HepG2 (cell line): ENCODE measurements at regions not wholly inside any gene's neighbourhood (a gene's known extent, or its start where the extent isn't known, plus 50 kb on each side); places are given as distances from the start of the nearest gene placed in this dataset.

ENCODE experiments used
- ATAC-seq: fragments of 200-7000 bp; cut with Tn5 transposase; 3 replicates; pipeline ENCODE4 v1.9.1; 2020; ENCODE audit warnings: mild to moderate bottlenecking, moderate library complexity
- BruUV-seq: library from RNA; stranded (reverse); fragments of 400-500 nt; replicated peaks from 2 replicates; lab custom pipeline; 2021; lab: Mats Ljungman, UMichigan
- CTCF ChIA-PET: fragments of 300-600 bp; formaldehyde crosslinking; extraction: SDS; loops from one replicate; lab custom pipeline; 2021; ENCODE audit warnings: low total read pairs, inconsistent platforms, low intra/inter-chr PET ratio; lab: Yijun Ruan, JAX
- POLR2A ChIA-PET: fragments of 350-600 bp; sonication (Branson Sonifier 250); formaldehyde crosslinking; loops from one replicate; lab custom pipeline; 2020; ENCODE audit warnings: antibody characterized with exemption, inconsistent platforms; lab: Yijun Ruan, JAX
- DNase-seq: peaks from one replicate; pipeline ENCODE4 v3.0.0-alpha.2; 2015; ENCODE audit warnings: low spot score
- FAIRE-seq: peaks from 3 replicates; lab custom pipeline; 2011; peaks lifted over from hg19 to GRCh38; lab: Jason Lieb, UNC
- H2AFZ ChIP-seq: one replicate; pipeline ENCODE4 v1.6.1; 2011; ENCODE audit warnings: low read length, inconsistent platforms
- H3K27ac ChIP-seq: fragments of 300-600 bp; 3 replicates; pipeline ENCODE4 v1.8.0; 2011; ENCODE audit warnings: mixed run types, mild to moderate bottlenecking, mixed read lengths, low read length, inconsistent platforms; ENCODE audit not compliant: insufficient read depth; ENCODE audit errors: extremely low read length
- H3K27me3 ChIP-seq, 2 experiments: fragments of 200-600 bp in 1 of 2; 2 replicates in 1 of 2; 3 replicates in 1 of 2; pipeline versions ENCODE4 v1.6.0 to v1.8.0; 2011; ENCODE audit warnings: low read length in 2 of 2, mild to moderate bottlenecking in 2 of 2, moderate library complexity in 2 of 2, inconsistent platforms in 1 of 2; ENCODE audit not compliant: insufficient read depth in 2 of 2, control insufficient read depth in 1 of 2
- H3K36me3 ChIP-seq, 2 experiments: fragments of 200-600 bp in 1 of 2; replicated peaks in 1 of 2; 2 replicates in 1 of 2; 3 replicates in 1 of 2; pipeline versions ENCODE4 v1.5.1 to v1.8.0; 2011; ENCODE audit warnings: low read length in 2 of 2, inconsistent platforms in 1 of 2; ENCODE audit not compliant: insufficient read depth in 2 of 2, control insufficient read depth in 1 of 2
- H3K4me1 ChIP-seq: 2 replicates; pipeline ENCODE4 v1.5.1; 2012; ENCODE audit warnings: low read length, inconsistent platforms; ENCODE audit not compliant: insufficient read depth
- H3K4me2 ChIP-seq: 2 replicates; pipeline ENCODE4 v1.6.0; 2011; ENCODE audit warnings: low read depth, low read length, inconsistent platforms
- H3K4me3 ChIP-seq, 3 experiments: fragments of 200-600 bp in 1 of 3; sonication (generic), shearing (Covaris generic) in 1 of 3; replicated peaks in 1 of 3; 2 replicates each; pipeline ENCODE4 v1.5.1; 2011 to 2016; ENCODE audit warnings: low read length in 3 of 3, inconsistent platforms in 2 of 3, low read depth in 2 of 3, mild to moderate bottlenecking in 2 of 3, control low read depth in 1 of 3, mixed read lengths in 1 of 3; ENCODE audit not compliant: insufficient read depth in 1 of 3
- H3K79me2 ChIP-seq: one replicate; pipeline ENCODE4 v1.6.1; 2011; ENCODE audit warnings: low read length, inconsistent platforms; ENCODE audit not compliant: insufficient read depth
- H3K9ac ChIP-seq: 2 replicates; pipeline ENCODE4 v1.6.0; 2011; ENCODE audit warnings: mild to moderate bottlenecking, low read depth, low read length, inconsistent platforms; ENCODE audit not compliant: insufficient read depth
- H3K9me3 ChIP-seq: 2 replicates; pipeline ENCODE4 v1.5.1; 2012; ENCODE audit warnings: mild to moderate bottlenecking, low read length
- H4K20me1 ChIP-seq: 2 replicates; pipeline ENCODE4 v1.6.0; 2011; ENCODE audit warnings: inconsistent platforms, mild to moderate bottlenecking, low read length, moderate library complexity; ENCODE audit not compliant: insufficient read depth
- MIXL1 ChIP-seq: IDR thresholded peaks from 2 replicates; pipeline ENCODE4 v1.6.1; 2016
- ZBTB46 ChIP-seq: sonication (generic); formaldehyde crosslinking; IDR thresholded peaks from 2 replicates; pipeline ENCODE4 v1.4.0; 2020; ENCODE audit warnings: mild to moderate bottlenecking, missing genetic modification reagents, borderline replicate concordance
- ZBTB8A ChIP-seq: sonication (generic); formaldehyde crosslinking; IDR thresholded peaks from 2 replicates; pipeline ENCODE4 v1.4.0; 2020; ENCODE audit warnings: mild to moderate bottlenecking, low read depth, missing genetic modification reagents, borderline replicate concordance
- ZNF337 ChIP-seq: sonication (generic); formaldehyde crosslinking; IDR thresholded peaks from 2 replicates; pipeline ENCODE4 v1.5.1; 2020; ENCODE audit warnings: missing genetic modification reagents, low read depth, mild to moderate bottlenecking, borderline replicate concordance
- ZNF687 ChIP-seq: sonication (generic); formaldehyde crosslinking; IDR thresholded peaks from 2 replicates; pipeline ENCODE4 v1.5.1; 2020; ENCODE audit warnings: mild to moderate bottlenecking, missing genetic modification reagents, moderate library complexity
- WGBS: methylation state at CpG from one replicate; pipeline ENCODE4 v1.1.6; 2017; ENCODE audit warnings: low lambda C conversion rate; 5-methylcytosine and 5-hydroxymethylcytosine counted together
- in situ Hi-C: cut with HindIII; loops from 2 replicates; pipeline ENCODE4 v1.10.0; 2017; ENCODE audit warnings: low pct_unique_long_range_greater_than_20kb; ENCODE audit not compliant: extremely low pct_ligation_motif_present
- intact Hi-C: fragments of 100-400 bp; cut with micrococcal nuclease; formaldehyde crosslinking; loops from one replicate; pipeline ENCODE4 v1.10.0; 2022; ENCODE audit not compliant: unreplicated experiment
- TF ChIP-seq, protein P1 (sequence below), 2 experiments: sonication (generic) in 1 of 2; formaldehyde crosslinking in 1 of 2; IDR thresholded peaks; 2 replicates each; pipeline versions ENCODE4 v1.5.1 to v1.6.1; 2011 to 2020; ENCODE audit warnings: borderline replicate concordance in 1 of 2, low read depth in 1 of 2, low read length in 1 of 2, mild to moderate bottlenecking in 1 of 2, missing genetic modification reagents in 1 of 2, moderate library complexity in 1 of 2
- TF ChIP-seq, protein P2 (sequence below): sonication (generic); formaldehyde crosslinking; IDR thresholded peaks from 2 replicates; pipeline ENCODE4 v1.5.1; 2020; ENCODE audit warnings: mild to moderate bottlenecking, missing genetic modification reagents, borderline replicate concordance
- TF ChIP-seq, protein P3 (sequence below): sonication (generic); formaldehyde crosslinking; IDR thresholded peaks from 2 replicates; pipeline ENCODE4 v1.4.0; 2020; ENCODE audit warnings: mild to moderate bottlenecking, missing genetic modification reagents
- TF ChIP-seq, protein P4 (sequence below): sonication (generic); formaldehyde crosslinking; IDR thresholded peaks from 2 replicates; pipeline ENCODE4 v1.4.0; 2020; ENCODE audit warnings: missing genetic modification reagents, mild to moderate bottlenecking, borderline replicate concordance

- BruUV-seq, result no TSS peak
- H3K27me3 ChIP-seq, result peaks cover 0 to 13% of the 10 kb centered on the region in 2 experiments; a peak in 1 of 5 replicates
- ATAC-seq, result peak; percentile 79
- TF ChIP-seq, protein P1, sequence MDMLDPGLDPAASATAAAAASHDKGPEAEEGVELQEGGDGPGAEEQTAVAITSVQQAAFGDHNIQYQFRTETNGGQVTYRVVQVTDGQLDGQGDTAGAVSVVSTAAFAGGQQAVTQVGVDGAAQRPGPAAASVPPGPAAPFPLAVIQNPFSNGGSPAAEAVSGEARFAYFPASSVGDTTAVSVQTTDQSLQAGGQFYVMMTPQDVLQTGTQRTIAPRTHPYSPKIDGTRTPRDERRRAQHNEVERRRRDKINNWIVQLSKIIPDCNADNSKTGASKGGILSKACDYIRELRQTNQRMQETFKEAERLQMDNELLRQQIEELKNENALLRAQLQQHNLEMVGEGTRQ (IDR thresholded peaks at IDR 0.05; ENCODE audit: low read depth, low read length), result no peak
- TF ChIP-seq, protein P1 (CRISPR knock-in tag; IDR thresholded peaks at IDR 0.05; ENCODE audit: borderline replicate concordance), result no peak
- TF ChIP-seq, protein P2, sequence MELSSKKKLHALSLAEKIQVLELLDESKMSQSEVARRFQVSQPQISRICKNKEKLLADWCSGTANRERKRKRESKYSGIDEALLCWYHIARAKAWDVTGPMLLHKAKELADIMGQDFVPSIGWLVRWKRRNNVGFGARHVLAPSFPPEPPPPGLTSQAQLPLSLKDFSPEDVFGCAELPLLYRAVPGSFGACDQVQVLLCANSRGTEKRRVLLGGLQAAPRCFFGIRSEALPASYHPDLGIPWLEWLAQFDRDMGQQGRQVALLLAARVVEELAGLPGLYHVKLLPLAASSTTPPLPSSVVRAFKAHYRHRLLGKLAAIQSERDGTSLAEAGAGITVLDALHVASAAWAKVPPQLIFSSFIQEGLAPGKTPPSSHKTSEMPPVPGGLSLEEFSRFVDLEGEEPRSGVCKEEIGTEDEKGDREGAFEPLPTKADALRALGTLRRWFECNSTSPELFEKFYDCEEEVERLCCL (CRISPR knock-in tag), result no peak
- TF ChIP-seq, protein P3, sequence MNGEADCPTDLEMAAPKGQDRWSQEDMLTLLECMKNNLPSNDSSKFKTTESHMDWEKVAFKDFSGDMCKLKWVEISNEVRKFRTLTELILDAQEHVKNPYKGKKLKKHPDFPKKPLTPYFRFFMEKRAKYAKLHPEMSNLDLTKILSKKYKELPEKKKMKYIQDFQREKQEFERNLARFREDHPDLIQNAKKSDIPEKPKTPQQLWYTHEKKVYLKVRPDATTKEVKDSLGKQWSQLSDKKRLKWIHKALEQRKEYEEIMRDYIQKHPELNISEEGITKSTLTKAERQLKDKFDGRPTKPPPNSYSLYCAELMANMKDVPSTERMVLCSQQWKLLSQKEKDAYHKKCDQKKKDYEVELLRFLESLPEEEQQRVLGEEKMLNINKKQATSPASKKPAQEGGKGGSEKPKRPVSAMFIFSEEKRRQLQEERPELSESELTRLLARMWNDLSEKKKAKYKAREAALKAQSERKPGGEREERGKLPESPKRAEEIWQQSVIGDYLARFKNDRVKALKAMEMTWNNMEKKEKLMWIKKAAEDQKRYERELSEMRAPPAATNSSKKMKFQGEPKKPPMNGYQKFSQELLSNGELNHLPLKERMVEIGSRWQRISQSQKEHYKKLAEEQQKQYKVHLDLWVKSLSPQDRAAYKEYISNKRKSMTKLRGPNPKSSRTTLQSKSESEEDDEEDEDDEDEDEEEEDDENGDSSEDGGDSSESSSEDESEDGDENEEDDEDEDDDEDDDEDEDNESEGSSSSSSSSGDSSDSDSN, result peak; percentile 59
- TF ChIP-seq, protein P4, sequence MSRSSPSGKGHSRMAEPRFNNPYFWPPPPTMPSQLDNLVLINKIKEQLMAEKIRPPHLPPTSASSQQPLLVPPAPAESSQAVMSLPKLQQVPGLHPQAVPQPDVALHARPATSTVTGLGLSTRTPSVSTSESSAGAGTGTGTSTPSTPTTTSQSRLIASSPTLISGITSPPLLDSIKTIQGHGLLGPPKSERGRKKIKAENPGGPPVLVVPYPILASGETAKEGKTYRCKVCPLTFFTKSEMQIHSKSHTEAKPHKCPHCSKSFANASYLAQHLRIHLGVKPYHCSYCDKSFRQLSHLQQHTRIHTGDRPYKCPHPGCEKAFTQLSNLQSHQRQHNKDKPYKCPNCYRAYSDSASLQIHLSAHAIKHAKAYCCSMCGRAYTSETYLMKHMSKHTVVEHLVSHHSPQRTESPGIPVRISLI (CRISPR knock-in tag), result no peak
- TF ChIP-seq ZBTB8A, result no peak
- 0 out of 2 replicates have a peak, but pooled peaks have one; percentile 22 for TF ChIP-seq ZNF687 (CRISPR knock-in tag)
- TF ChIP-seq ZBTB46 (CRISPR knock-in tag), result no peak
- TF ChIP-seq MIXL1 (CRISPR knock-in tag), result no peak
- no peak for TF ChIP-seq ZNF337 (CRISPR knock-in tag)
Observed at GRCh38 chr12:107864235-107864634, 89.7 kb downstream of the ASCL4 start.

More at GRCh38 chr12:107864235-107864634, 89.7 kb downstream of the ASCL4 start:
- no peaks in the 10 kb centered on the region for H3K79me2 ChIP-seq
- H3K9ac ChIP-seq, result no peak overlapping the region
- no peaks in the 10 kb centered on the region for H3K9me3 ChIP-seq
- ChIA-PET CTCF (no interaction called here), POLR2A (no interaction called here)
- 19% methylated on average over 17 of the region's 33 CpGs for WGBS
- H3K27ac ChIP-seq, result no peak overlapping the region
- H3K4me2 ChIP-seq, result peak overlapping the region; percentile 32; the same call in 1 of the 2 replicates
- intact Hi-C loops (no loop called here), in situ Hi-C loops (no loop called here)
- H3K4me1 ChIP-seq, result no peaks in the 10 kb centered on the region
- no peak overlapping the region for H2AFZ ChIP-seq
- DNase-seq, result no peak
- no peaks in the 10 kb centered on the region for H3K36me3 ChIP-seq
- H3K4me3 ChIP-seq, result no peak overlapping the region
- H4K20me1 ChIP-seq, result no peaks in the 10 kb centered on the region
- no peak for FAIRE-seq
